ENCODE measurements at regions not wholly inside any gene's neighbourhood (a gene's known extent, or its start where the extent isn't known, plus 50 kb on each side); places are given as distances from the start of the nearest gene placed in this dataset.

DNA sequence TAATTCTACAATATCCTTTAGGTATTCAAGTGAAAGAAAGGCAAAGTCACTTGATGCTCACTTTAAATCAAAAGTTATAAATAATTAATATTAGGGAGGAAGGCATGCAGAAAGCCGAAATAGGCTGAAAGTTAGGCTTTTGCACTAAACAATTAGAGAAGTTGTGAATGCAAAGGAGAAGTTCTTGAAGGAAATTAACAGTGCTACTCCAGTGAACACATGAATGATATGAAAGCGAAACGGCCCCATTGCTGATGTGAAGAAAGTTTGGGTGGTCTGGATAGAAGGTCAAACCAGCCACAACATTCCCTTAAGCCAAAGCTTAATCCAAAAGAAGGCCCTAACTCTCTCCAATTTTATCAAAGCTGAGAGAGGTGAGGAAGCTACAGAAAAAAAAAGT, 103.1 kb upstream of the CXCR4 start:
- Histone ChIP-seq H2AFZ (ENCODE audit: low read depth, low read length) (no peak overlapping the region), H3K4me3 (ENCODE audit: low read depth in 1 of 2, low read length in 2 of 2) (no peak overlapping the region), H3K36me3 (ENCODE audit: insufficient read depth, low read length) (no peaks in the 10 kb centered on the region), H3K4me1 (ENCODE audit: insufficient read depth, low read length) (peaks cover 3% of the 10 kb centered on the region; the same call in 1 of the 2 replicates), H3K27ac (ENCODE audit: low read length) (no peak overlapping the region), H3K9ac (ENCODE audit: low read depth, low read length) (no peak overlapping the region), H3K4me2 (ENCODE audit: insufficient read depth, low read length) (no peak overlapping the region), H4K20me1 (ENCODE audit: insufficient read depth, low read length) (no peaks in the 10 kb centered on the region), H3K79me2 (ENCODE audit: insufficient read depth, low read length) (no peaks in the 10 kb centered on the region), H3K9me3 (ENCODE audit: insufficient read depth, low read length, severe bottlenecking) (no peaks in the 10 kb centered on the region), H3K27me3 (ENCODE audit: insufficient read depth, low read length, poor library complexity) (no peaks in the 10 kb centered on the region)
- DNase-seq (no peak), ATAC-seq (ENCODE audit: insufficient read depth, low read depth) (no peak)
- TF ChIP-seq CTCF (IDR thresholded peaks at IDR 0.05; ENCODE audit: borderline replicate concordance, extremely low read depth, low read length, poor library complexity, severe bottlenecking) (no peak), EZH2 (IDR thresholded peaks at IDR 0.05; ENCODE audit: borderline replicate concordance, low read depth, low read length, severe bottlenecking) (no peak)

- Histone ChIP-seq H4K20me1 (ENCODE audit: insufficient read depth, low read length) (no peaks in the 10 kb centered on the region), H3K4me3 (ENCODE audit: low read depth in 1 of 2, low read length in 2 of 2) (no peak overlapping the region), H3K9me3 (ENCODE audit: insufficient read depth, low read length, severe bottlenecking) (no peaks in the 10 kb centered on the region), H3K9ac (ENCODE audit: low read depth, low read length) (no peak overlapping the region), H3K79me2 (ENCODE audit: insufficient read depth, low read length) (no peaks in the 10 kb centered on the region), H3K4me2 (ENCODE audit: insufficient read depth, low read length) (no peak overlapping the region), H2AFZ (ENCODE audit: low read depth, low read length) (no peak overlapping the region), H3K27ac (ENCODE audit: low read length) (no peak overlapping the region), H3K27me3 (ENCODE audit: insufficient read depth, low read length, poor library complexity) (no peaks in the 10 kb centered on the region), H3K36me3 (ENCODE audit: insufficient read depth, low read length) (no peaks in the 10 kb centered on the region), H3K4me1 (ENCODE audit: insufficient read depth, low read length) (no peaks in the 10 kb centered on the region)
- DNase-seq, result no peak
- no peak for TF ChIP-seq CTCF (IDR thresholded peaks at IDR 0.05; ENCODE audit: borderline replicate concordance, extremely low read depth, low read length, poor library complexity, severe bottlenecking)
- no peak for TF ChIP-seq EZH2 (IDR thresholded peaks at IDR 0.05; ENCODE audit: borderline replicate concordance, low read depth, low read length, severe bottlenecking)
- no peak for ATAC-seq (ENCODE audit: insufficient read depth, low read depth)
Observed at GRCh38 chr2:136219963-136220362, 102.0 kb upstream of the CXCR4 start.

- no peak overlapping the region for H3K4me3 ChIP-seq (ENCODE audit: low read depth in 1 of 2, low read length in 2 of 2)
- H3K4me2 ChIP-seq (ENCODE audit: insufficient read depth, low read length), result no peak overlapping the region
- H3K36me3 ChIP-seq (ENCODE audit: insufficient read depth, low read length), result no peaks in the 10 kb centered on the region
- H3K79me2 ChIP-seq (ENCODE audit: insufficient read depth, low read length), result no peaks in the 10 kb centered on the region
- no peaks in the 10 kb centered on the region for H4K20me1 ChIP-seq (ENCODE audit: insufficient read depth, low read length)
- no peaks in the 10 kb centered on the region for H3K9me3 ChIP-seq (ENCODE audit: insufficient read depth, low read length, severe bottlenecking)
- H3K27me3 ChIP-seq (ENCODE audit: insufficient read depth, low read length, poor library complexity), result no peaks in the 10 kb centered on the region
- H3K4me1 ChIP-seq (ENCODE audit: insufficient read depth, low read length), result no peaks in the 10 kb centered on the region
- TF ChIP-seq CTCF (IDR thresholded peaks at IDR 0.05; ENCODE audit: borderline replicate concordance, extremely low read depth, low read length, poor library complexity, severe bottlenecking) (no peak), EZH2 (IDR thresholded peaks at IDR 0.05; ENCODE audit: borderline replicate concordance, low read depth, low read length, severe bottlenecking) (no peak)
- H2AFZ ChIP-seq (ENCODE audit: low read depth, low read length), result no peak overlapping the region
- DNase-seq, result no peak
- ATAC-seq (ENCODE audit: insufficient read depth, low read depth), result no peak
- no peak overlapping the region for H3K9ac ChIP-seq (ENCODE audit: low read depth, low read length)
- no peak overlapping the region for H3K27ac ChIP-seq (ENCODE audit: low read length)
Observed at GRCh38 chr2:136219341-136219740, 101.4 kb upstream of the CXCR4 start.

- no peaks in the 10 kb centered on the region for H4K20me1 ChIP-seq (ENCODE audit: insufficient read depth, low read length)
- H3K36me3 ChIP-seq (ENCODE audit: insufficient read depth, low read length), result no peaks in the 10 kb centered on the region
- H3K27ac ChIP-seq (ENCODE audit: low read length), result no peak overlapping the region
- H3K4me2 ChIP-seq (ENCODE audit: insufficient read depth, low read length), result no peak overlapping the region
- H3K79me2 ChIP-seq (ENCODE audit: insufficient read depth, low read length), result no peaks in the 10 kb centered on the region
- TF ChIP-seq CTCF (IDR thresholded peaks at IDR 0.05; ENCODE audit: borderline replicate concordance, extremely low read depth, low read length, poor library complexity, severe bottlenecking), result no peak
- no peak for TF ChIP-seq EZH2 (IDR thresholded peaks at IDR 0.05; ENCODE audit: borderline replicate concordance, low read depth, low read length, severe bottlenecking)
- H3K27me3 ChIP-seq (ENCODE audit: insufficient read depth, low read length, poor library complexity), result no peaks in the 10 kb centered on the region
- DNase-seq (no peak), ATAC-seq (ENCODE audit: insufficient read depth, low read depth) (no peak)
- H3K9me3 ChIP-seq (ENCODE audit: insufficient read depth, low read length, severe bottlenecking), result no peaks in the 10 kb centered on the region
- H2AFZ ChIP-seq (ENCODE audit: low read depth, low read length), result no peak overlapping the region
- no peak overlapping the region for H3K9ac ChIP-seq (ENCODE audit: low read depth, low read length)
- no peak overlapping the region for H3K4me3 ChIP-seq (ENCODE audit: low read depth in 1 of 2, low read length in 2 of 2)
- H3K4me1 ChIP-seq (ENCODE audit: insufficient read depth, low read length), result 0 out of 2 replicates have a peak, but pooled peaks cover 1% of the 10 kb centered on the region
Observed at GRCh38 chr2:136217996-136218395, 100.0 kb upstream of the CXCR4 start.

All from DND-41 (cell line).